ENCODE measurements at regions not wholly inside any gene's neighbourhood (a gene's known extent, or its start where the extent isn't known, plus 50 kb on each side); places are given as distances from the start of the nearest gene placed in this dataset.

GRCh38 chr1:115429241-115429640 is 91.2 kb upstream of the NGF start:
- Mint-ChIP-seq H3K36me3 (no peaks in the 10 kb centered on the region), H3K4me3 (no peak overlapping the region), H3K9me3 (ENCODE audit: low read depth) (no peaks in the 10 kb centered on the region), H3K4me1 (no peaks in the 10 kb centered on the region), H3K27me3 (no peaks in the 10 kb centered on the region), H3K27ac (no peak overlapping the region)
- DNase-seq (no peak), ATAC-seq (no peak)
- CTCF ChIA-PET: no interaction called here

- Mint-ChIP-seq H3K27ac (no peak overlapping the region), H3K9me3 (ENCODE audit: low read depth) (no peaks in the 10 kb centered on the region), H3K4me1 (no peaks in the 10 kb centered on the region), H3K27me3 (peaks cover 3% of the 10 kb centered on the region), H3K4me3 (no peak overlapping the region), H3K36me3 (no peaks in the 10 kb centered on the region)
- DNase-seq (no peak), ATAC-seq (no peak)
- CTCF ChIA-PET: no interaction called here
Observed at GRCh38 chr1:115428676-115429075, 90.6 kb upstream of the NGF start.

- H3K9me3 Mint-ChIP-seq (ENCODE audit: low read depth): no peaks in the 10 kb centered on the region
Observed at GRCh38 chr1:115428256-115428655, 90.2 kb upstream of the NGF start.

GRCh38 chr1:115426956-115427355 is 88.9 kb upstream of the NGF start:
- Mint-ChIP-seq H3K36me3 (no peaks in the 10 kb centered on the region), H3K27ac (no peak overlapping the region), H3K27me3 (peaks cover 7% of the 10 kb centered on the region), H3K4me1 (no peaks in the 10 kb centered on the region), H3K9me3 (ENCODE audit: low read depth) (no peaks in the 10 kb centered on the region), H3K4me3 (no peak overlapping the region)
- DNase-seq: no peak
- no peak for ATAC-seq
- CTCF ChIA-PET: no interaction called here

More at GRCh38 chr1:115428256-115428655, 90.2 kb upstream of the NGF start:
- CTCF ChIA-PET: no interaction called here
- Mint-ChIP-seq H3K4me1 (no peaks in the 10 kb centered on the region), H3K27me3 (peaks cover 4% of the 10 kb centered on the region), H3K27ac (no peak overlapping the region), H3K36me3 (no peaks in the 10 kb centered on the region), H3K4me3 (no peak overlapping the region)
- ATAC-seq: no peak
- no peak for DNase-seq

GRCh38 chr1:115426231-115426771 is 88.3 kb upstream of the NGF start:
- H3K9me3 Mint-ChIP-seq (ENCODE audit: low read depth): no peaks in the 10 kb centered on the region
- H3K27ac Mint-ChIP-seq: no peak overlapping the region
- CTCF ChIA-PET: no interaction called here

GRCh38 chr1:115425442-115425841 is 87.4 kb upstream of the NGF start:
- H3K27ac Mint-ChIP-seq: no peak overlapping the region
- H3K4me3 Mint-ChIP-seq: no peak overlapping the region
- H3K27me3 Mint-ChIP-seq: peaks cover 7% of the 10 kb centered on the region
- H3K9me3 Mint-ChIP-seq (ENCODE audit: low read depth): no peaks in the 10 kb centered on the region
- CTCF ChIA-PET: no interaction called here
- ATAC-seq (no peak), DNase-seq (no peak)
- H3K36me3 Mint-ChIP-seq: no peaks in the 10 kb centered on the region
- no peaks in the 10 kb centered on the region for H3K4me1 Mint-ChIP-seq

More at GRCh38 chr1:115426231-115426771, 88.3 kb upstream of the NGF start:
- Mint-ChIP-seq H3K4me3 (no peak overlapping the region), H3K36me3 (no peaks in the 10 kb centered on the region), H3K4me1 (no peaks in the 10 kb centered on the region), H3K27me3 (peaks cover 7% of the 10 kb centered on the region)
- DNase-seq (no peak), ATAC-seq (no peak)

DNA sequence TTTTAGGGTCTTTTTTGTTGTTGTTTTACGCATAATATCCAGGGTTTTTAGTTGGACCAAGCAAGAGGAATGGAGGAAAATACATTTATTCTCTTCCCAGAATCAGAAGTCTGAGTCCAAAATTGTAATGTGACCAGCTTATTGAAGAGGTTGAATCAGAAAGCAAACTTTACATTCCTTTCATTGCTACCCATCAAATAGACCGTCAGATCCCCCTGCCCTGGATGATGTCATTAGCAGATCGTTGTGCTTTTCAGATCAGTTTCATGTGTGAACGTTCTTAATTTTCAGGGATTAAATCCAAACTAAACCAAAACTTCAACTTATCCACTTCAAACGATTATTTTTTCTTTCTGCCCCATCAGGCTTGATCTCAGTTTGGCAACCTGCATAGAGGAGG is 85.7 kb upstream of the NGF start:
- no peak for ATAC-seq
- Mint-ChIP-seq H3K27ac (no peak overlapping the region), H3K9me3 (ENCODE audit: low read depth) (no peaks in the 10 kb centered on the region)

GRCh38 chr1:115419571-115419970 is 81.5 kb upstream of the NGF start:
- Mint-ChIP-seq H3K36me3 (no peaks in the 10 kb centered on the region), H3K4me3 (no peak overlapping the region), H3K27me3 (peaks cover 7% of the 10 kb centered on the region), H3K27ac (no peak overlapping the region), H3K9me3 (ENCODE audit: low read depth) (no peaks in the 10 kb centered on the region), H3K4me1 (no peaks in the 10 kb centered on the region)
- DNase-seq: no peak
- CTCF ChIA-PET: no interaction called here
- ATAC-seq: no peak

More for the DNA sequence above, 85.7 kb upstream of the NGF start:
- CTCF ChIA-PET: no interaction called here
- H3K36me3 Mint-ChIP-seq: no peaks in the 10 kb centered on the region
- no peak overlapping the region for H3K4me3 Mint-ChIP-seq
- no peaks in the 10 kb centered on the region for H3K4me1 Mint-ChIP-seq
- peaks cover 7% of the 10 kb centered on the region for H3K27me3 Mint-ChIP-seq
- DNase-seq: no peak

DNA sequence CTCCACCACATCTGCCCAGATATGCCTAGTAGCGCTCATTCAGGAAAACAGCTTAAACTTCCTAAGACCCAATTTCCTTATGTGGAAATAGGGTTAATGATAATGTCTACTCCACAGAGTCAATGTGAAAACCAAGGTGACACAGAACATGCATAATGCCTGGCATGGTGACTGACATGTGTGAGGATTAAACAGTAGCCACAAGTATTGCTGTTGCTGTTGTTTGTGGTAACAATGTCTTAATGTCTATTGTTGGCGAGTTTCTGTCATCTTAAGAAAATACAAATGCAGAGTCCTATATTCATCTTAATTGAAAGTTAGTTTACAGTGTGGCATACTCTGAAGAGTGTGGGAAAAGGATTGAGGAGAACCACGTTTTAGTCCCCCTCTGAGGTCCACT is 75.6 kb upstream of the NGF start:
- Mint-ChIP-seq H3K4me3 (no peak overlapping the region), H3K4me1 (no peaks in the 10 kb centered on the region), H3K27me3 (no peaks in the 10 kb centered on the region), H3K36me3 (no peaks in the 10 kb centered on the region), H3K27ac (no peak overlapping the region), H3K9me3 (ENCODE audit: low read depth) (no peaks in the 10 kb centered on the region)
- DNase-seq: no peak
- CTCF ChIA-PET: no interaction called here
- no peak for ATAC-seq

DNA sequence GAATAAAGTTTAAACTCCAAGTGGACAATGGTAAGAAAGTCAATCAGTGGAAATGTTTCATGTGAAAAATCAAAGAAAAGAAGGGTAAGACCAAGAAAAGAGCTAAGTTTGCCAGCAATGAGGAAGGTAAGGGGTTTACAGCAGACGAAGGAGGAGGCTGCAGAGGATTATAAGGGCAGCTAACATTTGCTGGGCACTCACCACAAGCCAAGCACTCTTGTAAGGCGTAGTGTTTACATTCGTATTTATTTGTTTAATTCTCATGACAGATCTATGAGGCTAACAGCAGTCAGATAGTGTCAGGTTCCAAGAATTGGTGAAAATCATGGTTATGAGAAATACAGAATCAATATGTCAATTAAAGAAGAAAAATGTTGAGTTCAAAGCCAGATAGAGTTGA is 75.2 kb upstream of the NGF start:
- CTCF ChIA-PET: no interaction called here

DNA sequence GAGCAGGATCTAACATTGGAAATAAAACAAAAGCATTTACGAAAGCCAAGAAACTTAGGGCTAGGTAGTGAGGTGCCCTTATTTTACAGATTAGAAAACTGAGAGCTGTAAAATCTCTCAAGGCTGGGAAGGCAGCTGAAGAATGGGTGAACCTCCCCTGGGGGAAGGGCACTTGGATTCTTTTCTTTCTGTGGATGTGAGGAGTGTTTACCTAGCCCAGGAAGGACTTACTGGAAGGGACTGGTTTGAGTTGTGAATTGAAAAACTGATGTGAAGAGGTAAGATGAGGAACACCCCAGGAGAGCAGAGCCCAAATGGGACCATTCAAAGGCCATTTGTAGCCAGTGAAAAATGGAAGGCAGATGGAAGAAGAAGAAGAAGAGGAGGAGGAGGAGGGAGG is 74.7 kb upstream of the NGF start:
- Mint-ChIP-seq H3K4me3 (no peak overlapping the region), H3K4me1 (no peaks in the 10 kb centered on the region), H3K27me3 (no peaks in the 10 kb centered on the region), H3K36me3 (no peaks in the 10 kb centered on the region), H3K9me3 (ENCODE audit: low read depth) (no peaks in the 10 kb centered on the region), H3K27ac (no peak overlapping the region)
- DNase-seq (no peak), ATAC-seq (no peak)
- CTCF ChIA-PET: no interaction called here

More for the DNA sequence above, 75.2 kb upstream of the NGF start:
- DNase-seq (no peak), ATAC-seq (no peak)
- no peaks in the 10 kb centered on the region for H3K27me3 Mint-ChIP-seq
- H3K27ac Mint-ChIP-seq: no peak overlapping the region
- no peaks in the 10 kb centered on the region for H3K4me1 Mint-ChIP-seq
- H3K36me3 Mint-ChIP-seq: no peaks in the 10 kb centered on the region
- no peaks in the 10 kb centered on the region for H3K9me3 Mint-ChIP-seq (ENCODE audit: low read depth)
- H3K4me3 Mint-ChIP-seq: no peak overlapping the region

- ATAC-seq: no peak
- Mint-ChIP-seq H3K9me3 (ENCODE audit: low read depth) (no peaks in the 10 kb centered on the region), H3K27me3 (no peaks in the 10 kb centered on the region), H3K27ac (no peak overlapping the region), H3K4me1 (no peaks in the 10 kb centered on the region), H3K4me3 (no peak overlapping the region), H3K36me3 (no peaks in the 10 kb centered on the region)
- DNase-seq: no peak
- CTCF ChIA-PET: no interaction called here
Observed at GRCh38 chr1:115412286-115412685, 74.2 kb upstream of the NGF start.

- Mint-ChIP-seq H3K36me3 (no peaks in the 10 kb centered on the region), H3K27ac (no peak overlapping the region), H3K4me1 (no peaks in the 10 kb centered on the region), H3K4me3 (no peak overlapping the region), H3K9me3 (ENCODE audit: low read depth) (no peaks in the 10 kb centered on the region), H3K27me3 (peaks cover 3% of the 10 kb centered on the region)
- ATAC-seq (no peak), DNase-seq (no peak)
- CTCF ChIA-PET: no interaction called here
Observed at GRCh38 chr1:115411371-115412063, 73.5 kb upstream of the NGF start.

- Mint-ChIP-seq H3K36me3 (no peaks in the 10 kb centered on the region), H3K27me3 (peaks cover 4% of the 10 kb centered on the region), H3K27ac (no peak overlapping the region), H3K4me3 (no peak overlapping the region), H3K9me3 (ENCODE audit: low read depth) (no peaks in the 10 kb centered on the region), H3K4me1 (no peaks in the 10 kb centered on the region)
- no peak for DNase-seq
- CTCF ChIA-PET: no interaction called here
- no peak for ATAC-seq
Observed at GRCh38 chr1:115409094-115410015, 71.3 kb upstream of the NGF start.
